GM13976 (cell line): ENCODE measurements at regions not wholly inside any gene's neighbourhood (a gene's known extent, or its start where the extent isn't known, plus 50 kb on each side); places are given as distances from the start of the nearest gene placed in this dataset.

Source experiments
- DNase-seq: peaks from one replicate; pipeline ENCODE4 v3.0.0; 2012; ENCODE audit warnings: low spot score
- CTCF ChIP-seq: IDR thresholded peaks from 2 replicates; pipeline ENCODE4 v1.5.1; 2012; ENCODE audit warnings: borderline replicate concordance, mild to moderate bottlenecking; ENCODE audit not compliant: insufficient read depth; ENCODE audit errors: extremely low read depth, missing control alignments, control extremely low read depth
- in situ Hi-C: fragments of 300-500 bp; cut with MboI; formaldehyde crosslinking; loops from one replicate; pipeline ENCODE4 v1.12.0; 2022; ENCODE audit warnings: low sequenced_read_pairs, mixed read lengths, inconsistent platforms; ENCODE audit not compliant: unreplicated experiment

- TF ChIP-seq CTCF, result no peak
- peak; percentile 4 for DNase-seq
- in situ Hi-C loops, result no loop called here
Measured at GRCh38 chr9:31253800-31254762, 1130.4 kb upstream of the ACO1 start.

GRCh38 chr9:31255211-31255610, 1129.2 kb upstream of the ACO1 start:
- no peak for TF ChIP-seq CTCF
- in situ Hi-C loops, result no loop called here
- DNase-seq, result no peak

- DNase-seq, result no peak
- in situ Hi-C loops, result no loop called here
- TF ChIP-seq CTCF, result no peak
Measured at GRCh38 chr9:31259824-31260223, 1124.6 kb upstream of the ACO1 start.

GRCh38 chr9:31272456-31273295, 1111.8 kb upstream of the ACO1 start:
- no peak for TF ChIP-seq CTCF
- DNase-seq, result no peak
- in situ Hi-C loops, result no loop called here

- DNase-seq, result no peak
- in situ Hi-C loops, result no loop called here
- TF ChIP-seq CTCF, result no peak
Measured at GRCh38 chr9:31275419-31275818, 1109.0 kb upstream of the ACO1 start.

GRCh38 chr9:31290731-31291130, 1093.7 kb upstream of the ACO1 start:
- DNase-seq, result no peak
- in situ Hi-C loops, result no loop called here
- no peak for TF ChIP-seq CTCF
